NCI-H2081 (cell line): ENCODE measurements at regions not wholly inside any gene's neighbourhood (a gene's known extent, or its start where the extent isn't known, plus 50 kb on each side); places are given as distances from the start of the nearest gene placed in this dataset.
"Not testable (repeated sequence)": the region's sequence is repeated elsewhere in the genome, so short reads cannot be mapped to it uniquely, and the experiment has no call there.

ENCODE experiments used
- DNase-seq, 2 experiments: peaks; one replicate each; lab custom pipeline; 2025; lab: John Stamatoyannopoulos, UW

GRCh38 chr5:124178050-124178449 is 568.4 kb downstream of the ZNF608 start:
- DNase-seq = no peak

DNA sequence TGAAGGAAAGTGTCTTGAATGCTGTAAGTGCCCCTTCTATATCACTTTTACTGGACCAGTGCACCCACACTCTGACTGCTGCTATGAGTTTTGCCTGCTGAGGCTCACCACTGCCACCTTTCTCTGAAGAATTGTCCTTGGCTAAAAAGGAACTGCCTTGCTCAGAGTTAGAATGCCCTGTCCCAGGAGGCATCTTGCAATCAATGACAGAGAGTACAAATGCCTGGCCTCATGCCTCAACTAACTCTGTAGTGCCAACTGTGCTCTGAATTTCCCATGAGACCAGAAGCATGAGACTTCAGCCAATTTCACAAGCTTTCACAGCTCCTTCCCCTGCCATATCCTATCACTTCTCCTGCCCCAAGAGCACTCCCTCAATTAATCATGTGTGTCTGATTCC is 569.7 kb downstream of the ZNF608 start:
- DNase-seq = no peak

DNA sequence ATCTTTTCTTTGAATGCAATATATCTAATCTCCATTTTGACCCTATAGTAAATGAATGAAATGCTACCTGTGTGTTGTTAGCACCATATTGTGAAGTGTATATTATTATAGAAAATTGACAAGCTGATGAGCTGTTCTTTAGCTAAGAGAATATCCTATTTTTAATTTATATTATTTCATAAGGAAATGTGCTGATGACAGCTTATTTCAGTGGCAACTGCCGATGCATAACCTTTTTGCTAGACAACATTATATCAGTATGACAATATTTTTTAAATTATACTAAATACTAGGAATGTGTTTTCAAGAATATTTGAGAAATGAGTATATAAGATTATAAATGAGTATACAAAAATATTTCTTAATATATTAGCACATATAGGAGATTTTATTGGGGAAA is 573.1 kb downstream of the ZNF608 start:
- DNase-seq = no peak

- no peak for DNase-seq
Measured at GRCh38 chr5:124172389-124173003, 573.9 kb downstream of the ZNF608 start.

GRCh38 chr5:124168093-124168492 is 578.3 kb downstream of the ZNF608 start:
- DNase-seq = not testable (repeated sequence)

DNA sequence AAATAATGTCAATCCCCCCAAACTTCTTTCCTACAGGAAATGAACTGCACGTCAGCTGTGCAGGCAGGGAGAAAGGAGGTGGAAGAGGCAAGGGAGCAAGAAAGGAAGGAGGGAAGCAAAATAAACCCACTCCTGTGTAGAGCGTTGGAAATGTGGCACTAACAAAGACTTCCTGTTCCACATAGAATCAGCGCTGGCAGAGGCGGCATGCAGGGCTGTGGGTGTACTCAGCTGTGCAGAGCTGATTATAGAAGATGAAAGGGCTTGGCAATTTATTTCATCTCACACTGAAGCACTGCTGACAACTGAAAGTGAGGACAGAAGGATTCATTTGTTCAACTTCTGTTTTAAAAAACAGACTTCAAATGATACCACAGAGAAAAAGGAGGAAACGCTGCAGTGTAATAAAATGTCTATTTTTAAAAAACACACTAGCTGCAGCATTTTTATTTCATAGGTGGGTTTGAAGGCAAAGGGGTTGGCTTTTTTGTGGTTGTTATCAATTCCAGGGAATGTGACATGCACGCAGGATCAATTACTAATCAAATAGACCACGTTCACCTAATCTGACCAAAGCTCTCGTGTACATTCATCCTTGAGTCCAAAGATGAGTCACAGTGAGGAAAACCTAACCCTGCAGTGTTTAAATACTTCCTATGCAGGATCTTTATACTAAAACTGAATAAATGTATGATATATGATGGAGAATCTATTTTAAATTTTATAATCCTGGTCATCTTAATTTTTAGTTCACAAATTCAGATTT is 583.5 kb downstream of the ZNF608 start:
- peak; percentile 83 to 94 for DNase-seq

GRCh38 chr5:124161266-124161665 is 585.2 kb downstream of the ZNF608 start:
- DNase-seq = no peak

- no peak for DNase-seq
Measured at GRCh38 chr5:124160265-124160664, 586.2 kb downstream of the ZNF608 start.

DNA sequence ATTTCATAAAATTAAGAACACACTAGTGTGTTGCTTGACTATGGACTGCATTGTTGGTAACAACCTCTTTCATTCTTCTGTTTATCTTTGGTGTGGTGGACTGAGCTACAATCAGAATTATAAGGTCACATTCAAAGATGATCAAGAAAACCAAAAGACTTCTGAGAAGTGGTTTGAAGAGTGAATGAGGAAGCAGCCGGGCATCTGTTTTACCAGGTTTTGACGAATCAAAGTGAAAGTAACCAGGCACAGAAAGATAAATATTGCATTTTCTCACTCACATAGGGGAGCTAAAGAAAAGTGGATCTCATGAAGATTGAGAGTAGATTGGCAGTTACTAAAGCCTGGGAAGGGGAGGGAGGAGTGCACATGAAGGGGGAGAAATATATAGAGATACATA is 589.1 kb downstream of the ZNF608 start:
- DNase-seq = no peak

GRCh38 chr5:124156415-124156996 is 589.9 kb downstream of the ZNF608 start:
- DNase-seq = no peak

GRCh38 chr5:124154714-124155113 is 591.7 kb downstream of the ZNF608 start:
- DNase-seq = no peak

GRCh38 chr5:124153588-124153987 is 592.9 kb downstream of the ZNF608 start:
- no peak for DNase-seq

- no peak for DNase-seq
Measured at GRCh38 chr5:124148574-124148973, 597.9 kb downstream of the ZNF608 start.

DNA sequence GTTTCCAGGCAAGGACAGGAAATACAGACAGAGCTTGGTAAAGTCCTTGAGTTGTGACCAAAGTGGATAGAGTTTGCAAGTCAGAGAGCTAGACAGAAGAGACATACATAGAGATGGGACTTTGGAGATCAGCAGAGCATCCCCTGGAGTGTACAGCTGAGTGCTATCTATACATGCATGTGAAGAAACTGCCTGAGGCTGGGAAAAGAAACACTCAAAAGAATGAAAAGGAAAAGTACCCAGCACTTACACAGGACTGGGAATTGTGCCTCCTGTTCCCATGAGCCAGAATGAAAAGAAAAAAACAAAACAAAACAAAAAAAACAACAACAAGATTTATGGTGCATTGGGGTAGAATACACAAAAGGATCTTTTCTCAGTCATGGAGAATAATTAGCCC is 606.4 kb downstream of the ZNF608 start:
- no peak for DNase-seq

- DNase-seq = no peak
Measured at GRCh38 chr5:124139477-124139876, 607.0 kb downstream of the ZNF608 start.

GRCh38 chr5:124136609-124137008 is 609.8 kb downstream of the ZNF608 start:
- DNase-seq = peak; percentile 43 to 79

GRCh38 chr5:124134941-124135340 is 611.5 kb downstream of the ZNF608 start:
- peak in 1 of 2 experiments; percentile 67 for DNase-seq

DNA sequence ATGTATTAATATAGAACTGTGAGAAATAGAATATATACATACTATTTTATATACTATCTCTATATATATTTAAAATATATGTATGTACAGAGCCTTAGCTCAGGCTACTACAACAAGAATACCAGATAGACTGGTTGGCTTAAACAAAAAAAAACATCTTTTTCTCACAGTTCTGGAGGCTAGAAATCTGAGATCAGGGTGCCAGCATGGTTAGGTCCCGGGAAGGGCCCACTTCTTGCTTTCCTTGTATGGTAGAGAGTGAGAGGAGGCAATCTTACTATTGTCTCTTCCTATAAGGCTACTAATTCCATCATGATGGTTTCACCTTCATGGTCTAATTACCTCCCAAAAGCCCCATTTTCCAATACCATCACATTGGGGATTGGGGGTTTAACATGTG is 613.0 kb downstream of the ZNF608 start:
- no peak for DNase-seq

DNA sequence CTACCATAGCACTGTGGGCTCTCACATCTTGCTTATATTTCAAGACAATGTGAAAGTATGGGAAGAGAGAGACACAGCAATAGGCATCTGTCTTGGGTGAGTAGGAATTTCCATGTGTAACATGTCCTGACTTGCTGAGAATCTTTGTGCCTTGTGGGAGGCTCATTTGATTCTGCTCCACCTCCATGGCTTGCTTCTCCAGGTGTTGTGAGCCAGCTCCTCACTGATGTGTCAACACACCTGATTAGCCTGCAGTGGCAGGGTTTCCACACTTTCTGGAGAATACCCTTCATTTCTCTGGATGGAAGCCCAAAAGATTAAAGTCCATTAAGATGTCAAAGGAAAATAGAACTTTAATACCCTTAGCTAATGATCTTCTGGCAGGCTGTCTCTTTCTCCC is 613.6 kb downstream of the ZNF608 start:
- DNase-seq = peak; percentile 51 to 87

- peak; percentile 59 to 93 for DNase-seq
Measured at GRCh38 chr5:124131466-124131865, 615.0 kb downstream of the ZNF608 start.

DNA sequence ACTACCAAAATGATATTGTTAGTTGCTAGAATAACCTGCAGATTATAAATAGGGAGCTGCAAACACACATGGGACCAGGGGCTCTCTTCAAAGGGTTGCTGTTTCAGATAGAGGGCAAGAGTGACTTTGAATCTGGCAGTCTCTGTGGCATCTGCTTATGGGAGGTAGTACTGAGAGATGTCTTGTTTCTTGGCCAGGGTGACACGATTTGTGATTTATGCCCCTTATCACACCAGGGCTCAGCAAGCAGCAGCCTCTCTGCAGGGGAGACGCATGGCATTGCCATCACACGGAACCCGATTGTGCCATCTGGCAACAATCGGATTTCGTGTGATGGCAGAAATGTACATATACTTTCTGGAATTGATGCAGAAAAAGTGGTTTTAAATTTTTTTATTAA is 615.6 kb downstream of the ZNF608 start:
- DNase-seq = peak; percentile 75 to 92

GRCh38 chr5:124128867-124129266 is 616.9 kb downstream of the CSNK1G3 start:
- DNase-seq = no peak

DNA sequence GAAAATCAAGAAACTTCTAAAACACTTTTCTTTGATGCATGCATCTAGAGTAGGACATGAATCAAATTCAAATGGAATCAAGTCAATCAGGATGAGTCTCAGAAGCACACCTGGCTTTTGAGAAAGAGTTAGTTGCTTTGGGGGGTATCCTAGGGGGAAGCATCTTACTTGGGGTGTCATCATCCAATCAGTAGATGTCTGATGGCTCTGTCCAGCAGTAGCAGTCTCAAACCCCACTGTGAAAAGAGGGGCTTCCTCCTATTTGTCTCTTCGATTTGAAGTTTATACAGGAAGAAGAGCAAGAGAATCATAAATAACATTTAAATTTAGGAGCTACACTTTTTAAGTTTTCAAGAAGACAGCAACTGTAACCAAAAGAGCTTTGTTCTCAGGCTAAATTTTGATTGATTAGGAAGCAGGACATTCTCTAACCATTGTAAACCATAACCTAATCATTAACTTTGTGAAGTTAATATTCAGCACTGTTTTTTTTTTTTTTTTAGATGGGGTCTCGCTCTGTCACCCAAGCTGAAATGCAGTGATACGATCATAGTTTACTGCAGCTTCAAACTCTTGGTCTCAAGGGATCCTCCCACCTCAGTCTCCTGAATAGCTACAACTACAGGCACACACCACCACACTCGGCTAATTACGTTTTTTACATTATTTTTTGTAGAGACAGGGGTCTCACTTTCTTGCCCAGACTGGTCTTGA is 614.7 kb downstream of the CSNK1G3 start:
- no peak for DNase-seq
